GM18951 (cell line): ENCODE measurements at regions not wholly inside any gene's neighbourhood (a gene's known extent, or its start where the extent isn't known, plus 50 kb on each side); places are given as distances from the start of the nearest gene placed in this dataset.

Experiments used
- POLR2A ChIP-seq: IDR thresholded peaks from 4 replicates; pipeline ENCODE4 v1.6.1; 2011; ENCODE audit warnings: mild to moderate bottlenecking; ENCODE audit not compliant: insufficient read length, insufficient read depth; ENCODE audit errors: extremely low read depth
- in situ Hi-C: fragments of 300-500 bp; cut with MboI; formaldehyde crosslinking; loops from one replicate; pipeline ENCODE4 v1.12.0; 2022; ENCODE audit warnings: low sequenced_read_pairs, mixed read lengths, inconsistent platforms; ENCODE audit not compliant: unreplicated experiment

GRCh38 chr2:22691666-22692065, 693.3 kb upstream of the KLHL29 start:
- no peak for TF ChIP-seq POLR2A
- in situ Hi-C loops, result no loop called here

GRCh38 chr2:22692746-22693145, 692.2 kb upstream of the KLHL29 start:
- TF ChIP-seq POLR2A, result no peak
- in situ Hi-C loops, result no loop called here

GRCh38 chr2:22694300-22694699, 690.7 kb upstream of the KLHL29 start:
- in situ Hi-C loops, result no loop called here
- no peak for TF ChIP-seq POLR2A

GRCh38 chr2:22694856-22695255, 690.1 kb upstream of the KLHL29 start:
- in situ Hi-C loops, result no loop called here
- no peak for TF ChIP-seq POLR2A

- in situ Hi-C loops, result no loop called here
- no peak for TF ChIP-seq POLR2A
These were observed 687.8 kb upstream of the KLHL29 start for GRCh38 chr2:22697054-22697788.

- no peak for TF ChIP-seq POLR2A
- in situ Hi-C loops, result no loop called here
These were observed 683.3 kb upstream of the KLHL29 start for GRCh38 chr2:22701561-22702160.

GRCh38 chr2:22703286-22703920, 681.6 kb upstream of the KLHL29 start:
- in situ Hi-C loops, result no loop called here
- TF ChIP-seq POLR2A, result no peak

- TF ChIP-seq POLR2A, result no peak
These were observed 665.6 kb upstream of the KLHL29 start for GRCh38 chr2:22719396-22719795.

GRCh38 chr2:22729466-22729865, 655.5 kb upstream of the KLHL29 start:
- TF ChIP-seq POLR2A, result no peak
- in situ Hi-C loops, result no loop called here

More at GRCh38 chr2:22719396-22719795, 665.6 kb upstream of the KLHL29 start:
- in situ Hi-C loops, result no loop called here

GRCh38 chr2:22734373-22735045, 650.5 kb upstream of the KLHL29 start:
- in situ Hi-C loops, result no loop called here
- no peak for TF ChIP-seq POLR2A

GRCh38 chr2:22737144-22737543, 647.8 kb upstream of the KLHL29 start:
- in situ Hi-C loops, result no loop called here
- TF ChIP-seq POLR2A, result no peak

- TF ChIP-seq POLR2A, result no peak
- in situ Hi-C loops, result no loop called here
These were observed 643.8 kb upstream of the KLHL29 start for GRCh38 chr2:22741216-22741615.

- TF ChIP-seq POLR2A, result no peak
- in situ Hi-C loops, result no loop called here
These were observed 636.1 kb upstream of the KLHL29 start for GRCh38 chr2:22748909-22749308.
